ENCODE measurements at regions not wholly inside any gene's neighbourhood (a gene's known extent, or its start where the extent isn't known, plus 50 kb on each side); places are given as distances from the start of the nearest gene placed in this dataset.

GRCh38 chr2:225998653-225999052 lies 599.1 kb downstream of the NYAP2 start:
- H4K20me1 ChIP-seq (ENCODE audit: control insufficient read depth, insufficient read depth, insufficient read length), result no peaks in the 10 kb centered on the region
- no peak overlapping the region for H2BK20ac ChIP-seq (ENCODE audit: low read depth, low read length, poor library complexity, severe bottlenecking)
- H3K9me3 ChIP-seq (ENCODE audit: control insufficient read depth, low read depth, low read length), result no peaks in the 10 kb centered on the region
- no peak overlapping the region for H4K91ac ChIP-seq (ENCODE audit: insufficient read length, low read depth, low read length)
- no peak overlapping the region for H2BK120ac ChIP-seq (ENCODE audit: low read depth, low read length, poor library complexity, severe bottlenecking)
- no peak overlapping the region for H4K5ac ChIP-seq (ENCODE audit: insufficient read length, low read depth, low read length)
- no peaks in the 10 kb centered on the region for H3K79me1 ChIP-seq (ENCODE audit: insufficient read depth, low read depth, low read length, poor library complexity, severe bottlenecking)
- Mint-ChIP-seq H3K36me3 (ENCODE audit: insufficient read depth in 1 of 3, low read depth in 3 of 3) (no peaks in the 10 kb centered on the region), H3K4me3 (no peak overlapping the region), H3K27ac (peak overlapping the region in 1 of 3 experiments; percentile 26; a peak in 1 of 7 replicates), H3K9me3 (no peaks in the 10 kb centered on the region), H3K4me1 (no peaks in the 10 kb centered on the region), H3K27me3 (ENCODE audit: low read depth) (no peaks in the 10 kb centered on the region)
- no peak overlapping the region for H3K23ac ChIP-seq (ENCODE audit: insufficient read length, low read depth, low read length)
- no peaks in the 10 kb centered on the region for H3K79me2 ChIP-seq (ENCODE audit: insufficient read depth, low read length)
- WGBS (ENCODE audit: extremely low coverage, insufficient read length, low lambda C conversion rate), result no CpG with 5 or more reads among the region's 4 CpGs
- no peak overlapping the region for H3T11ph ChIP-seq (ENCODE audit: low read length)
- H3K9ac ChIP-seq (ENCODE audit: extremely low read depth, insufficient read length, low read length), result no peak overlapping the region
- H3K27me3 ChIP-seq (ENCODE audit: insufficient read depth, low read length), result no peaks in the 10 kb centered on the region
- no peaks in the 10 kb centered on the region for H3K23me2 ChIP-seq (ENCODE audit: insufficient read length, low read depth, low read length, poor library complexity, severe bottlenecking)
- H3K4me1 ChIP-seq (ENCODE audit: insufficient read depth, low read length), result no peaks in the 10 kb centered on the region
- H3K27ac ChIP-seq (ENCODE audit: insufficient read length, low read depth, low read length), result no peak overlapping the region
- H2BK5ac ChIP-seq (ENCODE audit: insufficient read length, low read length), result no peak overlapping the region
- H2BK12ac ChIP-seq (ENCODE audit: insufficient read length, low read depth, low read length), result no peak overlapping the region
- TF ChIP-seq CTCF (conservative IDR thresholded peaks at IDR 0.05), result no peak
- H2AK5ac ChIP-seq (ENCODE audit: insufficient read length, low read length), result no peak overlapping the region
- no peak for DNase-seq
- H2BK15ac ChIP-seq (ENCODE audit: low read depth, low read length), result no peak overlapping the region
- no peak overlapping the region for H3K14ac ChIP-seq (ENCODE audit: insufficient read depth, low read length)
- H3K18ac ChIP-seq (ENCODE audit: insufficient read length, low read depth, low read length), result no peak overlapping the region
- no peak overlapping the region for H3K4ac ChIP-seq (ENCODE audit: low read depth, low read length)
- no peak overlapping the region for H3K56ac ChIP-seq (ENCODE audit: insufficient read length, low read depth, low read length)
- no peak overlapping the region for H4K8ac ChIP-seq (replicated peaks; ENCODE audit: insufficient read length, low read depth, low read length)
- H3K4me2 ChIP-seq (ENCODE audit: insufficient read depth, insufficient read length, low read length), result no peak overlapping the region
- H2AFZ ChIP-seq (ENCODE audit: low read length), result no peak overlapping the region

Data from H9 (cell line).